ENCODE measurements at regions not wholly inside any gene's neighbourhood (a gene's known extent, or its start where the extent isn't known, plus 50 kb on each side); places are given as distances from the start of the nearest gene placed in this dataset.
"Not testable (repeated sequence)": the region's sequence is repeated elsewhere in the genome, so short reads cannot be mapped to it uniquely, and the experiment has no call there.

DNA sequence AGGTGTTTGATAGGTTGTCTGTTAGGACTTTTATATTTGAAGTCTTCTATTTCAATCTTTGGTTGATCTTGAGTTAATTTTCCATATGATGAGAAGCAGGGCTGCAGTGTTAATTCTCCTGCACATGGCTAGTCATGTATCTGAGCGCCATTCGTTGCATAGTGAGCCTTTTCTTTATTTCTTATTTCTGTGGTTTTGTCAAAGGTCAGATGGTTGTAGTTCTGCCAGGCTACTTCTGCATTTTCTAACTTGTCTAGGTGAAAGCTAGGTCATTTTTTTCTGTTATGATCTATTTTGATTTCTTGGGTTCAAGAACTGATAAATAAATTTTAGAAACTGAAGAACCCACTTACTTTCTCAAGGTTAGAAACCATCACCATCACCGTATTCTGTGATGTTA lies 56.7 kb downstream of the CCDC74A start:
- DNase-seq (ENCODE audit: low spot score): no peak

DNA sequence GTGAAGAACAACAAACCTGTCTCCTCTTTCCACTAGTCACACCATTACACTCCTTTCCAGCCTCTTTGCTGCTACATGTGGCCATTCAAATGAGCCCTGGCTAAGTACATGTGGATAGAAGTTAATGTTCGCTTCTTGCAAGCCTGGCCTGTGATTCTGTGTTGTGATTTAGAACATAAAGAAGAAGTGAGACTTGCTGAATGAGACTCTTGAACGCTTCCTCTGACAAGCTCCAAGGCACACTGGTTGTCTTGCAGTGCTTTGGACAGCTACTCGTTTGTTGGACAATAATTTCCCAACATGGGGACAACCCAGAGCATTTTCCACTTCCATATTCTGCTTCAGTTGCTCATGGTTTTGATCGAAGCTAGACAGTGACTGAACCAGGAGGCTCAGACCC lies 57.3 kb downstream of the CCDC74A start:
- DNase-seq (ENCODE audit: low spot score): no peak

- DNase-seq (ENCODE audit: low spot score): no peak
Observed at GRCh38 chr2:131588152-131588873, 60.6 kb downstream of the CCDC74A start.

- DNase-seq (ENCODE audit: low spot score): not testable (repeated sequence)
Observed at GRCh38 chr2:131589126-131589525, 61.4 kb downstream of the CCDC74A start.

GRCh38 chr2:131590366-131590765 lies 62.7 kb downstream of the CCDC74A start:
- DNase-seq (ENCODE audit: low spot score): no peak

DNA sequence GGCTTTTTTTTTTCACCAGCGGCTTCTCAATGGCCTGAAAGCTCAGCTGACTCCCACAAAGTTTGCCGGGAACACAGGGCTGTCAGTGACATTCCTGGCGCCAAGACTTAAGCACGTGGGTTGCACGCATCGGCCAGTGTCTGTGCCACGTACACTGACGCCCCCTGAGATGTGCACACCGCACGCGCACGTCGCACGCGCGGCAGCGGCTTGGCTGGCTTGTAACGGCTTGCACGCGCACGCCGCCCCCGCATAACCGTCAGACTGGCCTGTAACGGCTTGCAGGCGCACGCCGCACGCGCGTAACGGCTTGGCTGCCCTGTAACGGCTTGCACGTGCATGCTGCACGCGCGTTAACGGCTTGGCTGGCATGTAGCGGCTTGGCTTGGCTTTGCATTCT lies 63.2 kb downstream of the CCDC74A start:
- no peak for DNase-seq (ENCODE audit: low spot score)

- not testable (repeated sequence) for DNase-seq (ENCODE audit: low spot score)
Observed at GRCh38 chr2:131596561-131596960, 68.9 kb downstream of the CCDC74A start.

GRCh38 chr2:131602444-131602843 lies 74.8 kb downstream of the CCDC74A start:
- not testable (repeated sequence) for DNase-seq (ENCODE audit: low spot score)

DNA sequence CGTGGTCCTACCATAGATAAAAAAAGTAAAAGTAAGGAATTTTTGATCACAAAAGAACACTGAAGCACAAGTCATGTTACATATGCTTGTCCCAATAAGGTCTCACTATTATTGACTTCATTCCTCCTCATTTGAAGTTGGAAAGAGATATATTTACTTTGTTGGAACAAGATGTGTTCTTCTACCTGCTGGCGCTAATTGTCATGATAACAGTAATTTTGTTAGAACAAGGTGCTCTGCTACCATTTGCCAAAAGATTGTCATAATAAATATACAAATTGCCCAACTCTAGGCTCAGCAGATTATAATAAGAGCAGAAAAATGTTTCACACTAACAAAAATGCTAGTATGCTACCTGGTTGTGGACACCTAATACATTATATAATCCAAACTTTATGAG lies 77.0 kb downstream of the CCDC74A start:
- DNase-seq (ENCODE audit: low spot score): not testable (repeated sequence)

GRCh38 chr2:131606366-131606765 lies 78.7 kb downstream of the CCDC74A start:
- DNase-seq (ENCODE audit: low spot score): not testable (repeated sequence)

- DNase-seq (ENCODE audit: low spot score): not testable (repeated sequence)
Observed at GRCh38 chr2:131607056-131607455, 79.4 kb downstream of the CCDC74A start.

DNA sequence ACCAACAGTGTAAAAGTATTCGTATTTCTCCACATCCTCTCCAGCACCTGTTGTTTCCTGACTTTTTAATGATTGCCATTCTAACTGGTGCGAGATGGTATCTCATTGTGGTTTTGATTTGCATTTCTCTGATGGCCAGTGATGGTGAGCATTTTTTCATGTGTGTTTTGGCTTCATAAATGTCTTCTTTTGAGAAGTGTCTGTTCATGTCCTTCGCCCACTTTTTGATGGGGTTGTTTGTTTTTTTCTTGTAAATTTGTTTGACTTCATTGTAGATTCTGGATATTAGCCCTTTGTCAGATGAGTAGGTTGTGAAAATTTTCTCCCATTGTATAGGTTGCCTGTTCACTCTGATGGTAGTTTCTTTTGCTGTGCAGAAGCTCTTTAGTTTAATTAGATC lies 86.9 kb downstream of the CCDC74A start:
- DNase-seq (ENCODE audit: low spot score): not testable (repeated sequence)

DNA sequence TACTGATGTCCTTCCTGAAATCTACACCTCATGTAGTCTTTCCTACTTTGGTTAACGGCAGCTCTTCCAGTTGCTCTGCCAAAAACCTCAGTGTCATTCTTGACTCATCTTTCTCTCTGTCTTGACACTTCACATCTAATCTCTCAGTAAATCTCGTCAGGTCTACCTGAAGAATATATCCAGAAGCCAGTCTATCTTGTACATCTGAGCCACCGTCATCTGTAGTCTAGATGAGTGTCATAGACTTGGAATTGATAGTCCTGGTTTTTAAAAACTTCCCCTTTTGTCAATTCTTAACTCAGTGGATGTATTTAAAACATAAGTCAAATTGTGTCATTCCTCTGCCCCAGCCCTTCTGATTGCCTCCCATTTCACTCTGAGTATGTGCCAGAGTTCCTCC lies 90.6 kb downstream of the CCDC74A start:
- DNase-seq (ENCODE audit: low spot score): not testable (repeated sequence)

DNA sequence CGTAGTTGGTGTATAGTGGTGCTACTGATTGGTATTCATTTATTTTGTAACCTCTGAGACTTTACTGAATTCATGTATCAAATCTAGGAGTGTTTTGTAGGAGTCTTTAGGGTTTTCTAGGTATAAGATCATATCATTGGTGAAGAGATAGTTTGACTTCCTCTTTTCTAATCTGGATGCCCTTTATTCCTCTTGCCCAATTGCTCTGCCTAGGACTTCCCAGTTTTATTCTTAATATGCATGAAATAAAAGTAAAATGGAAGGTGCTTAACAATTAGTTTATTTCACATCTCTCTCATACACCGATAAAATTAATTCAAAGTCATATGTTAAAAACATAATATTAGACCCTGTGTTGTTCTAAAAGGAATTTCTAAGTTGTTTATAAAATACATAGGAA lies 95.2 kb downstream of the CCDC74A start:
- not testable (repeated sequence) for DNase-seq (ENCODE audit: low spot score)

DNA sequence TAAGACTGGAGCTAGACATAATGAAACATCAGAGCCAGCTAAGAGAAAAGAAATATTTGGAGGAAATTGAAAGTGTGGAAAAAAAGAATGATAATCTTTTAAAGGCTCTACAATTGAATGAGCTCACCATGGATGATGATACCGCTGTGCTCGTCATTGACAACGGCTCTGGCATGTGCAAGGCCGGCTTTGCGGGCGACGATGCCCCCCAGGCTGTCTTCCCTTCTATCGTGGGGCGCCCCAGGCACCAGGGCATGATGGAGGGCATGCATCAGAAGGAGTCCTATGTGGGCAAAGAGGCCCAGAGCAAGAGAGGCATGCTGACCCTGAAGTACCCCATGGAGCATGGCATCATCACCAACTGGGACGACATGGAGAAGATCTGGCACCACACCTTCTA lies 98.3 kb downstream of the CCDC74A start:
- not testable (repeated sequence) for DNase-seq (ENCODE audit: low spot score)

DNA sequence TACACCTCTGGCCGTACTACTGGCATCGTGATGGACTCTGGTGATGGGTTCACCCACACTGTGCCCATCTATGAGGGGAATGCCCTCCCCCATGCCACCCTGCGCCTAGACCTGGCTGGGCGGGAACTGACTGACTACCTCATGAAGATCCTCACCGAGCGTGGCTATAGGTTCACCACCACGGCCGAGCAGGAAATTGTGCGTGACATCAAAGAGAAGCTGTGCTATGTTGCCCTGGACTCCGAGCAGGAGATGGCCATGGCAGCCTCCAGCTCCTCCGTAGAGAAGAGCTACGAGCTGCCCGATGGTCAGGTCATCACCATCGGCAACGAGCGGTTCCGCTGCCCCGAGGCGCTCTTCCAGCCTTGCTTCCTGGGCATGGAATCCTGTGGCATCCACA lies 98.9 kb downstream of the CCDC74A start:
- not testable (repeated sequence) for DNase-seq (ENCODE audit: low spot score)

DNA sequence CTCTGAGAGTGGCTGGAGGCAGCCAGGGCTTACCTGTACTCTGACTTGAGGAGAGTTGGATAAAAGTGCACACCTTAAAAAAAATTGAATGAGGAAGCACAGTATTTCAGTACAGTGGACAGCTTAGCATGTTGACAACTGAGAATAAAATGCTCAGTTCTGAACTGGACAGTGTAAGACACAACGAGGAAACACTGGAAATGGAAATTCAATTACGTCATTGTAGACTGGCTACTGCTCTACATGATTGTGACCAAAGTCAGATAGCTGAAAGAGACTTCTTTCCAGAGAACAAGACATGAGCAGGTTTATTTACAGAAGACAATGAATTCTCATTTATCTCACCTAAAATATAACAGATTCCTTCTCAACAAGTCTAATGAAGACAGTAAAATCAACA lies 100.1 kb downstream of the CCDC74A start:
- not testable (repeated sequence) for DNase-seq (ENCODE audit: low spot score)

DNA sequence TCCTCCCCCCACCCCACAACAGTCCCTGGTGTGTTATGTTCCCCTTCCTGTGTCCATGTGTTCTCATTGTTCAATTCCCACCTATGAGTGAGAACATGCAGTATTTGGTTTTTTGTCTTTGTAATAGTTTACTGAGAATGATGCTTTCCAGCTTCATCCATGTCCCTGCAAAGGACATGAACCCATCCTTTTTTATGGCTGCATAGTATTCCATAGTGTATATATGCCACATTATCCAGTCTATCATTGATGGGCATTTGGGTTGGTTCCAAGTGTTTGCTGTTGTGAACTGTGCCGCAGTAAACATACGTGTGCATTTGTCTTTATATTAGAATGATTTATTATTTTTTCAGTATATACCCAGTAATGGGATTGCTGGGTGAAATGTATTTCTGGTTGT lies 104.0 kb downstream of the CCDC74A start:
- not testable (repeated sequence) for DNase-seq (ENCODE audit: low spot score)

- not testable (repeated sequence) for DNase-seq (ENCODE audit: low spot score)
Observed at GRCh38 chr2:131633405-131633804, 105.7 kb downstream of the CCDC74A start.

DNA sequence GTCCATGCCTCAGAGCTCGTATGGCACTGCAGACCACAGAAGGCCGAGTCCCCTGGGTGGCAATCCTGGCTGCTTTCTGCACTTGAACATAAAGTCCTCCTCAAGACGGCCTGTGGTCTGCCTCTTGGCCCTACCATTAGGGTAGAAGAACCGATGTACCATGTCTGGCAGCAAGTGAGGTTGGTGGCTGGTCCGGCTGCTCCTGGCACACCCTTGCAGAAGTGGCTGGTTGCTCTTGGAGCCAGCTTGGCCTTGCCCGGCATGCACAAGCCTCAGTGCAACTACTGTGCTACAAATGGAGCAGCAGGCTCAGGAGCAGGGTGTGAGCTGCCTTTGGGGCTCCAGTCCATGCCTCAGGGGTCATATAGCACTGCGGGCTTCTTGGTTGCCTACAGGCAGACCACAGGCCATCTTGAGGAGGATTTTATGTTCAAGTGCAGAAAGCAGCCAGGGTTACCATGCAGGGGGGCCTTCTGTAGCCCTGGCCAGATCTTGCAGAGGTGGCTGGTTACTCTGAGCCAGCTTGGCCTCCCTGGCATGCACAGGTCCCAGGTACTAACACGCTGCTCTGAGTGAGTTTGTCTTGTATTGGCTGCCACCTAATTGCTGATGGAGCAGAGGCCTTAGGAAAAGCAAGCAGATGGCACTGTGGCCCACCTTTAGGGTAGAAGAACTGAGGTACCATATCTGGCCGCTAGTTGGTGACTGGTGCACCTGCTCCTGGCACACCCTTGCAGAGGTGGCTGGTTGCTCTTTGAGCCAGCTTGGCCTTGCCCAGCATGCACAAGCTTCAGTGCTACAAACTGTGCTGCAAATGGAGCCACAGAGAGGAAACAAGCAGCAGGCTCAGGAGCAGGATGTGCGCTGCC lies 106.4 kb downstream of the CCDC74A start:
- DNase-seq (ENCODE audit: low spot score): not testable (repeated sequence)

- no peak for DNase-seq (ENCODE audit: low spot score)
Observed at GRCh38 chr2:131635611-131636010, 107.9 kb downstream of the CCDC74A start.

DNA sequence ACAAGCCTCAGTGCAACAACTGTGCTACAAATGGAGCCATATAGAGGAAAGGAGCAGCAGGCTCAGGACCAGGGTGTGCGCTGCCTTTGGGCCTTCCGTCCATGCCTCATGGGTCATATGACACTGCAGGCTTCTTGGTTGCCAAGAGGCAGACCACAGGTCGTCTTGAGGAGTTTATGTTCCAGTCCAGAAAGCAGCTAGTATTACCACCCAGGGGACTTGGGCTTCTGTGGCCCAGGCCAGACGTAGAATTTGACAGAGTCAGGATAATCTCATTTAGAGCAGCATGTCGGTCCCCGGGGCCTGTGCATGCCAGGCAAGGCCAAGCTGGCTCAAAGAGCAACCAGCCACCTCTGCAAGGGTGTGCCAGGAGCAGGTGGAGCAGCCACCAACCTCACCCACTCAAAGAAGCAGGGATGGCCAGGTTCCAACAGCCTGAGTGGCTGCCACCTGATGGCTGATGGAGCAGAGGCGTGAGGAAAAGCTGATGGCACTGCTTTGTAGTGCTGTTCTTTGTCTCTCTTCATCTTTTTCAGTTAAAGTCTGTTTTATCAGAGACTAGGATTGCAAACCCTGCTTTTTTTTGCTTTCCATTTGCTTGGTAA lies 109.1 kb downstream of the CCDC74A start:
- not testable (repeated sequence) for DNase-seq (ENCODE audit: low spot score)
